HG03460 (cell line): ENCODE measurements at regions not wholly inside any gene's neighbourhood (a gene's known extent, or its start where the extent isn't known, plus 50 kb on each side); places are given as distances from the start of the nearest gene placed in this dataset.
"Not testable (repeated sequence)": the region's sequence is repeated elsewhere in the genome, so short reads cannot be mapped to it uniquely, and the experiment has no call there.

Experiments
- ATAC-seq: cut with Tn5 transposase; IDR thresholded peaks from one replicate; pipeline ENCODE4 v1.9.1; 2021; ENCODE audit not compliant: unreplicated experiment

DNA sequence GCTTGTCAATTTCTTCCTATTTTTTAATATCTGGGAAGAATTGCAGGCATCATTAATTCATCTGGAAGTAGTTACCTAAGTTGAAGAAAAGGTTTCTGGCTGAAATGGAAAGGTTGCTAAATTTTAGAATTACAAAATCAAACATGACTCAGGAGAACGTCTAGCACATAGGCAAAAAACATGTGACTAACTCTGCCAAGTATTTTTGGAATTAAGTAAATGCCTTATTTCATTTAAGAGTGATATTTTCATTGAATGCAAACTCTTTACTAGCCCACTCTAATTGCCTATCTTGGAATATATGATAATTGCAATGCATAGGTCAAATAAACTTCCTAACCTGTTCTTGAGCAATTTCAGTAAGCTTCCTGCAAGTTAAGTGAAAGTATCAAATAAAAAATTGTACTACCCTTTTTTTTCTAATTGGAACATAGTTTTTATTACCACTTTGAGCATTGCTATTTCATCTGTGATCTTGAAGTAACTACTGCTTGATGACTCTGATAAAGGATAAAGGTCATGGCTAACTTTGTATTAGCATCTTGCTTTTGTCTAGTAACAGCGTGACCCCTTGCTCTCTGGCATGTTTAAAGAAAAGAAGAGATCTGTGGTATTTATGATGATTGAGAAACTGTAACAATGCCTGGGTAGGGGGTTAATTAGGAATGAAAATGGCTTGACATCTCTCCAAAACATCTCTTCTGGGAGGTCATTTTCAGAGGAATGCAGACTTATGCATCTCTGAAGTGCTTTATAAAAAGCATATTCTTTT is 208.3 kb upstream of the NCAM2 start:
- no peak for ATAC-seq

DNA sequence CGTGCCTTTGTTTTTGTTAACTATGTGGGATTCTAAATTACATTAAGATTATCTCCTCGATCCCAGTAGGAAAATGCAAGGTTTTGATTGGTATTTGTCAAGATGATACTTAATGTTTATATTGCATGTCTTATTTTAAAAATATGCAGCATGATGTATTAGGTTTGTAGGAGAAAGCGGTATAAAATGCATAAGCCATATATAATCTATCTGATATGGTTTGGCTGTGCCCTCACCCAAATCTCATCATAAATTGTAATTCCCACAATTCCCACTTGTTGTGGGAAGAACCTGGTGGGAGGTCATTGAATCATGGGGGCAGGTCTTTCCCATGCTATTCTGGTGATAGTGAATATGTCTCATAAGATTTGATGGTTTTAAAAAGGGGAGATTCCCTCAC is 198.1 kb upstream of the NCAM2 start:
- ATAC-seq: no peak

DNA sequence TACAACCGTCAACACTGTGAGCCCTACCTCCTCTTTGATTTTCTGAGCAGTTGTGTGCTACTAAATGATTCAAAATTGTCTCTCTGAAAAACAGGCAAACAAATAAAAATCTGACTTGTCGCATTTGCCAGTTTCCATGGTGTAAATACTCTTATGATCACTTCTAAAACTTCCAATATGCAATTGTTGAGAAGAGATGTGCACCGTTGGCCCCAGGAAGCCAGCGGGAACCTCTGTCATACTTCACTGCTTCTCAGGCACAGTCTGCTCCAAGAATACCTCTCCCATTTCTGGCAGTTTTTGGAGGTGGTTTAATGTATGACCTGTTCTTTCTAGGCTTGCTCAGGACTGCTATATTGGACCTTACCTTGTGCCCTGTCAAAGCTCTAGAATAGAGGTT is 196.0 kb upstream of the NCAM2 start:
- ATAC-seq: no peak

DNA sequence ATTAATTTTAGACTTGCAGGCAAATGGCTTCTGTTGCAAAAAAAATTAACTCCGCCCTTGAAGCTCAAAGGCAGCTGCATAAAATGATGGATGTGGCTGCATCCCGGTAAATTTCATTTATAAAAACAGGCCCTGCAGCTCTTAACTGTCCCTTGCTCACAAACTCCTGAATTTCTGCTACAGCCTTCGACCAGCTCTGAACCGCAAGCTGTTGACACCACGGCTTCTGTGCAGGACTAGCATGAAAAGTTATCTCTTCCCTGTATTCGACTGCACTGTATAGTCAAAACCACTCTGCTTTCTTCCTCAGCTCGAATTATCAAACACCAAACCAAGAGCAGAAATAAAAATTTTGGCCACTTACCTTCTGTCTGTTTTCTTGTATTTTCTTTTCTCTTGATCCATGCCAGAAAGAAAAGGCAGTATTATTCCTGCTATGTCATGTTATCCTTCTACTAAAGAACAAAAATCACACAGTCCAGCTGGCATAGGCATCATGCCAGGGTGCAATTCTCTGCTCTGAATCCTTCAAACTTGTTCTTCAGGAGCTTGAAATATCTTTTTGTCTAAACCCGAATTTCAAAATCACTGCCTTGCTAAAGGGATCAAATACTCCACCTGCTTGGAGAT is 195.5 kb upstream of the NCAM2 start:
- no peak for ATAC-seq

DNA sequence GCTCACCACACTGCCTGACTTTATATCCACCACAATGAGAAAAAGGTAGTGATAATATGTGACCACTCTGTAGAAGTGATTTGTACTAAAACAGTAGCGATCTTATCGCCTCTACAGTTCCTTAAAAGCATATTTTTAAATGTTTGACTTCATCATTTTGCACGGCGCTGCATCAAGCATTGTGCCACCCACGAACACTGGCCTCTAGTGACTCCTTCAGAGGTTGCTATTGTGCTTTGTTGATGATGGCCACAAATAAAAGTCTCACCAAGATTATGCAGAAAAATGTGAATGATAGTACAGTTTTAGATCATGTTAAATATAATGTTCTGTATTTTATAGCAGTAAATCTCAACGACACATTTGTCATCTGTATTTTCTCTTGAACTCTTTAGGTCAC is 186.5 kb upstream of the NCAM2 start:
- no peak for ATAC-seq

DNA sequence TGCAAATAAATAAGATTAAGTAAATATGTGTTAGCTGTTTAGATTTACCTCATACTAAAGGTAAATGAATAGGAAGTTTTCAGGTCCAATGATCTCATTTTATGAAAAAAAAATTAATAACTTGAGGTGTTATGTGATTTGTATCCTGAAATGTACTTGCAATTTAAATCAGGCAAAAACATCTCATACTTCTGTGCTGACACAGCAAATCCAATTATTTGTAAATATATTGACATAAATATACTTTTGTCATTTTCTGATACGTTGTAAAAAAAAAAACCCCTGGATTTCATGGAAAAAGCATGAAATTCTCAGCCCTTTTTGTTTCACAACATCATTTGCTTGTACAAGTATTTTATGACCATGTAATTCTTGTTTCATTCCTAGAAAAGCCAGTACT is 184.1 kb upstream of the NCAM2 start:
- no peak for ATAC-seq

DNA sequence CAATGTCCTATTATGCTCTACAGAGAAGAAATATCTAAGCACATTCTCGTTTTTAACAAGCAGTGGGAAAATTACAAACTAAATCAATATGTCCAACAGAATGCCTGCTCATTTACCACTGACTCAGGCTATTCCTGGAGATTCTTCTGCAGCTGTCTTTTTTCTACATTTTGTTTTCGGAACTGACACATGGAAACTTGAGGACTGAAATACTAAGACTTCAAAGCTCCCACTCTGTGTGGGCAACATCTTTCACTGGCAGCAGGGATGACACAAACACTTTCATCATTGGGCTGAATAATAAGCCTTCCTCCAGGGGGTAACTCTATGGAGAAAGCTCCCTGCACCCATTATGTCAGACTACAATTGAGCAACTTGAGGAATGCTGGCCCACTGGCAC is 175.5 kb upstream of the NCAM2 start:
- ATAC-seq: no peak

DNA sequence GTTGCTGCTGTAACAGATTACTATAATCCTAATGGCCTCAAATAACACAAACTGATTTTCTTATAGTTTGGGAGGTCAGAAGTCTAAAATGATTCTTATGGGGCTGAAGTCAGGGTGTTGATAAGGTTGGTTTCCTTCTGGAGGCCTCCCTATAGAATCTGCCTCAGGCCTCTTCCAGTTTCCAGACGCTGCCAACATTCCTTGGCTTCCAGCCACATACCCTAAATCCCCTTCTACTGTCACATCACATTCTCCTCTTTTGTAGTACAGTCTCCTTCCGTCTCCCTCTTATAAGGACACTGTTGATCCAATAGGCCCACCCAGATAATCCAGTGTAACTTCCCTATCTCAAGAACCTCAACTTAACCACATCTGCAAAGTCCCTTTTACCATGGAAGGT is 145.3 kb upstream of the NCAM2 start:
- ATAC-seq: no peak

DNA sequence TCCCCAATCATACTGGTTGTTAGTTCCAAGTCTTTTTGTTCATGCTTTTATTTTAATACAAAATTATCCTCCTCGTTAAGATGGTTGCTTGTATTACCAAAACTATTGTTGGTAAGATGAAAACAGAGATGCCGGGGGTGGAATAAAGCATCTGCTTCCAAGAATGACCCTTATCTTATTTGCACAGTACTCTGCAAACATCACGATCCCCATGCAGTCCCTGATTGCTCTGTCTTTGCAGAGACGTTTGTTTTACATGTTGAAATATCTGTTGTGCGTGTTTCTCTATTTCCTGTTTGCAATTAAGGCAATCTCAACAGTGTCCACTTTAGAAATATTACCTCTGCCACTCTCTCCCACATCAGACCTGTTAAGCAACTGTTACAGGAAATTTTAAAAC is 141.3 kb upstream of the NCAM2 start:
- ATAC-seq: no peak

DNA sequence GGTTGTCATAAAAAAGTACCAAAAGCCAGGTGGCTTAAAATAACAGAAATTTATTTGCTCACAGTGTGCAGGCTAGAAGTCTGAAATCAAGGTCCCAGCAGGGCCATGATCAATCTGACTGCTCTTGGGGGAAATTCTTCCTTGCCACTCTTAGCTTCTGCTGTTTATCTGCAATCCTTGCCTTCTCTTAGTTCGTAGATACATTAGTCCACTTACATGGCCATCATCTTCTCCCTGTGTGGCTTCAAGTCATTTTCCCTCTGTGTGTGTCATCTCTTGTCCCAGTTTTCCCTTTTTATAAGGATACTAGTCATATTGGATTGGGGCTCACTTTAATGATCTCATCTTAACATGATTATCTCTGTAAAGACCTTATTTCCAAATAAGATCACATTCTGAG is 124.0 kb upstream of the NCAM2 start:
- no peak for ATAC-seq

DNA sequence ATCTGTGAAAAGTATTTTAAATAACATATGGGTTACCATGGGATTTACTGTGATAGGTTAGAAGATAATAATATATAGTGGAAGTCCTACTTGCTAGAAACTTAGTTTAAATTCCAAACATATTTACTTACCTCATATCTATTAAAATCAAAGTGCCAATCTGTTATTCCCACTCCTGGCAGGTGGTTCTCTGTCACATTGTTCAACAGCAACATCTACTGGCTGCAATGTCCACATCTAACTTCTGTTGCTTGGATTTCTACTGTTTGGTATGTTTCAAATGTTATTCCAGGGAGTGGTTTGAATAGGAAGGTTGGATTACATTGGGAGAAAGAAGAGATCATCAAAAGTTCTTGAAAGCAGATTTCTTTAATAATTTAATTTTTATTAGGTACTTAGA is 122.5 kb upstream of the NCAM2 start:
- no peak for ATAC-seq

DNA sequence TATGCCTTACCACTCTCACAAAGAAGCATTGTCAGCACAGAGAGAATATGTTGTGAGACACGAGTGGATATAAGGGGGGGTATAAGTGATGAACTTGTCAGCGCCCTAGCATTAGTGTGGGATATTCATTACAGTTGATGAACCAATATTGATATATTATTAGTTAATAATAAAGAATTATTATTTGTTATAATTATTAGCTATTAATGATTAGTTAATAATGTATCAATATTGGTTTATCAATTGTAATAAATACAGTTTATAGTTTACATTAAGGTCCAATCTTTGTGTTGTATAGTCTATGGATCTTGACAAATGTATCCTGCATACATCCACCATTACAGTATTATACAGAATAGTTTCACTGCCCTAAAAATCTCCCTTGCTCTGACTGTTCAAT is 120.2 kb upstream of the NCAM2 start:
- no peak for ATAC-seq

DNA sequence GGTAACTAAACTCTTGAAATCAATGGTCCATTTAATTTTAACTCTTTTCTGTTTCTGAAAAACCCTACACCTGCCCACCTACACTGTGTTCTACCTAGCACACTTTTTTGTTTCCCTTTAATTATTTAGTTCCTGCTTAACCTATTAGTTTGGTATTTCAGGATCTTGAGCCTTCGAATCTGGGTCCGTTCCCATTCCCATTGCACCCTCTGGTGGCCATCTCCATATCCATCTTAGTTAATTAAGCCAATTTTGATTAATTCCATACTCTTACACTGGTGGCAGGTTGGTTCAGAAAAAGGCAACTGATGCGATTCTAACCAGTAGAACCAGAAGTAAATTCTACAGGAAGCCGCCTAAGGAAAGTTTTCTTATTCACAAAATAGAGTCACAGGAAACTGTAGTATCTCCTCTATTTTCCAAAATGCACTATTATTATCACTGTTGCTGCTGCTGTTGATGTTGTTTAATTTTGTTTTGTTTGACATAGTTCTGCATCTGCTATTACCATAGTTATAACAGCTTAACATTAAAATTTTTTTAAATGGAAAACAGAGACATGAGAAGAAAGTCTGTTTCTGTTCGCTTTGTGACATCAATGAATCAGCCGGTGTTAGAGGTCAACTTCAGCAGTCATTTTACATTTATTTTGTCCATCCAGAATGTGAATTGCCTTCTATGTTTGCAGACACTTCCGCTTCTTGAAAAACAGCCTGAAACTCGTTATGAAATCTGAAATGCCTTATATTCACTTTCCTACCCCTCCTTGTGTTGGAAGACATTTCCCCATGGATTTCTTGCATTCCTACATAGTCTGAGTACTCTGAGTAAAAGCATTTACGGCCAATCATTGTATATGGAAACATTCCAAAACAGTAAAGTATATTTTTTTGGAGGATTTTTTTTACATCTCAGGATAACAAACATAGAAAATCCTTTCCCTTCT is 115.5 kb upstream of the NCAM2 start:
- no peak for ATAC-seq

DNA sequence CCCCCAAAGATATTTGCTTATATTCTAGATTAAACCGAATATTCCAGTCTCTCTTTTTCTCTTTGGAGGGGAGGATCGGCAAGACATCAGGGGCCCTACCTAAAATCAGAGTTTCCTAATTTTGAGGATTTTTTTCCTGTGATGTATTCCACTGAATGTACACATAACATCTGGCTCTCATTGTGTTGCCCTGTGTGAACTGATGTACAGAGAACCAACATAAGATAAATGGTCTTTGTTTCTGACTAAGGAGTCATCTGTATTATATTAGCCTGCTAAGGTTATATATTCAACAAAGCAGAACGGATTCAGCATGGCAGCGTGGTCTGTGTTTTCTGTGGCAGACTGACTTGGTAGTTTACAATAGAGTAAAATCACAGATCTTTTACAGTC is 114.8 kb upstream of the NCAM2 start:
- ATAC-seq: no peak

DNA sequence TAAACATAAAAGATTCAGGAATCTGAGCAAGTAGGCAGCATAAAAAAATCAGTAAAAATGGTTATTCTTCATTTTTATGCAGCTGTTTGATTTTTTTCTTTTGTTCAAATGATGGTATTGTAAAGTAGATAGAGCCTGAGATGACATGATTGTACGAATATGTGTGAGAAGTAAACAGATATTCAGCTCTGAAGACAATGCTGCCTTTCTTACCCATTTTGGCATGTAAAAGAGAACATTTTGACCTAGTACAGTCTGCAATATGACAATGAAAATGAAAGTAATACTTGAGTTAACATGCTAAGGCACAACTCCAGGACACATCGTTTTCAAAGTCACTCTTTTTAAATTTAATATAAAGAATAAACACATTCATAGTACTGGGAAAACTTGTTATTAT is 95.7 kb upstream of the NCAM2 start:
- ATAC-seq: no peak

DNA sequence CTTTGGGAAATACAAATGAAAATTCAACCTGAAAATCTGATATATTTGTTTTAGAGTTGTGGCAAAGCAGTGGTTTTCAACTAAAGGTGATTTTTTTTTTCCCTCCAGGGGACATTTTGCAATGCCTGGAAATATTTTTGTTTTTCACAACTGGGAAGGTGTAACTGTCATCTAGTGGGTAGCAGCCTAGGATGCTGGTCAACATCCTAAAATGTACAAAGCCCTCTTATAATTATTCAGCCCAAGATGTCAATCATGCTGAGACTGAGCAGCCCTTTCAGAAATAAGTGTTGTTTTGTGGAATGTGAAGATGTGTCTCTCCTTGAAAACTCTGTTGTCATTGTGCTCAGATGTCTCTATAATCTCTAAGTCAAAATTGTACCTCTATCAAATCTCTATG is 95.2 kb upstream of the NCAM2 start:
- ATAC-seq: no peak

DNA sequence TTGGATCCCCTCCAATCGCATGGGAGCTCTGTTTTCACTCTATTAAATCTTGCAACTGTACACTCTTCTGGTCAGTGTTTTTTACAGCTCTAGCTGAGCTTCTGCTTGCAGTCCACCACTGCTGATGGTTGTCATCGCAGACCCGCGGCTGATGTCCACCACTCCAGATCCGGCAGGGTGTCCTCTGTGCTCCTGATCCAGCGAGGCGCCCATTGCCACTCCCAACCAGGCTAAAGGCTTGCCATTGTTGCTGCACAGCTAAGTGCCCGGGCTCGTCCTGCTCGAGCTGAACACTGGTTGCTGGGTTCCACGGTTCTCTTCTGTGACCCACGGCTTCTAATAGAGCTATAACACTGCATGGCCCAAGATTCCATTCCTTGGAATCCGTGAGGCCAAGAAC is 70.7 kb upstream of the NCAM2 start:
- not testable (repeated sequence) for ATAC-seq

DNA sequence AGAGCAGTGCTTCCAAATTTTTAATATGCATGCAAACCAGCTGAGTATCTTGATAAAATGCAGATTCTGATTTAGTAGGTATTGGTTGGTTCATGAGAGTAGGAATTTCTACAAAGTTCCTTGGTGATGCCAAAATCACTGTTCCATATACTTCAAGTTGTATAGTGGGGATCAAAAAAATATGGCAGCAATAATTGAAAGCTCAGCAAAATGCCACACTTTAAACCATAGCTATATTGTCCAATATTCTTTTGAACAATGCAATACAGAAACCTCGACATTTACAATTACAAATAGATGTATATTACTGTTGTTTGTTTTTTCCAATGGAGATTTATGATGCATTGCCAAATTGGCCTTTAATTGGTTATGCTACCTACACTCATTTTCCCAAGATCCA is 55.7 kb upstream of the NCAM2 start:
- ATAC-seq: no peak

DNA sequence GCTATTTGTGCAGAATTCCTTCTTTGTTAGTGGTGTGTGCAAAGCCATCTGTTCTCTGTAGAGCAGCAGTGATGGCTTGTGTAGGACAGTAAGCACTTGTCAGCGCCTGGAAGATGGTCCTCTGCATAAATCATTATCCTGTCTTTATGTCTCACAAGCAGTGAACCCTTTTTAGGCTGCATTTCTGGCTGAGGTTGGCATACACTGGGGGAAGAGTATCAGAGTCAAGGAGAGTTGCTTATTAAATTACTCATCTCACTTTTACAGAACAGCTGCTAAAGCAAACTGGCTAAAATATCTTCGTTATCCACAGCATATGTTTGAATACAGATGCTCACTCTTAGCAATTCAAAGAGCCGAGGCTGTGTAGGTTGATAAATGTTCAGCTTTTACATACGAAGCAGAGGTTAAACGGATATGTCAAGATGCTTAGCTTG is 54.6 kb upstream of the NCAM2 start:
- no peak for ATAC-seq

DNA sequence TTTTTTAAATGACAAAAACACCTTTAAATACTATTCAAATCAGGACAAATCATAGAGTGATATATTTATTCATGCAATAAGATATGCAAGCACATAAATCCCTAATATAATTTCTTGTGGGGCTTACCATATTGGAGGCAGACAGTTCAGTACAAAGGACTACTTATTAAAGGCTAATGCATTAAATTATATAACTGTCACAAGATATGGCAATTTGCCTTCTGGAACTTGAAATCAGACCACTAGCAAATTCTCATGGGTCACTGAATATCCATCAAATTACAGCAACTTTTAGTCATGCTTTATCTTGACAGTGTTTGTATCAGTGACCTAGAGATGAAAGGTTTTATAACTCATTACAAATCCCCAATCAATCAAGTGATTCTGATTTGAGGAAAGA is 54.1 kb upstream of the NCAM2 start:
- ATAC-seq: no peak

DNA sequence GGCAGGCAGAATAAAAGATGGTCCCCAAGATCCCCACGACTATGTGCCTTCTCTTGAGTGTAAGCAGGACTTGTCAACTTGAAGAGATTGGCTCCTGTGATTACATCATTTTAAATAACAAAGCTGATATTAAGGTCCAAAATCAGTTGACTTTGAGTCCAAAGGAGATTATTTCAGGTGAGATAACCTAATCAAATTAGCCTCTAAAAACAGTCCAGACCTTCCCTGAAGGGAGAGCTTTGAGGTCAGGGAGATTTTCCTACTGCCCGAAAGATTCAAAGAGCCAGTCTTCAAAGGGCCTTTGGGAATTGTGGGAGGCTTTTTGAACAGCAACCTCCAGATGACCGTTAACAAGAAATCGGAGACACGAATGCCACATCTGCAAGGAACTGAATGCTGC is 51.5 kb upstream of the NCAM2 start:
- no peak for ATAC-seq
